Chondrocyte (in vitro differentiated cells): ENCODE measurements at regions not wholly inside any gene's neighbourhood (a gene's known extent, or its start where the extent isn't known, plus 50 kb on each side); places are given as distances from the start of the nearest gene placed in this dataset.

ENCODE experiments used
- DNase-seq: peaks from one replicate; pipeline ENCODE4 v3.0.0; 2021; ENCODE audit warnings: mixed read lengths, low spot score
- H3K27ac Mint-ChIP-seq: one replicate; pipeline ENCODE4 v1.8.0; 2021; ENCODE audit warnings: mild to moderate bottlenecking, moderate library complexity, mixed read lengths; ENCODE audit not compliant: unreplicated experiment
- H3K27me3 Mint-ChIP-seq: 2 replicates; pipeline ENCODE4 v1.8.0; 2021; ENCODE audit warnings: low read depth, mixed read lengths
- H3K36me3 Mint-ChIP-seq: 2 replicates; pipeline ENCODE4 v1.8.0; 2021; ENCODE audit warnings: low read depth, mixed read lengths
- H3K4me1 Mint-ChIP-seq: 2 replicates; pipeline ENCODE4 v1.8.0; 2021; ENCODE audit warnings: low read depth, mild to moderate bottlenecking, mixed read lengths
- H3K4me3 Mint-ChIP-seq: one replicate; pipeline ENCODE4 v1.8.0; 2021; ENCODE audit warnings: mild to moderate bottlenecking, moderate library complexity, mixed read lengths; ENCODE audit not compliant: unreplicated experiment
- H3K9me3 Mint-ChIP-seq: 2 replicates; pipeline ENCODE4 v1.8.0; 2021; ENCODE audit warnings: low read depth, mixed read lengths
- TF ChIP-seq, protein P1 (sequence below): fragments of 200-600 bp; sonication (generic); IDR thresholded peaks from 2 replicates; pipeline ENCODE4 v1.5.0; 2021; ENCODE audit warnings: antibody characterized with exemption, mild to moderate bottlenecking, moderate library complexity

DNA sequence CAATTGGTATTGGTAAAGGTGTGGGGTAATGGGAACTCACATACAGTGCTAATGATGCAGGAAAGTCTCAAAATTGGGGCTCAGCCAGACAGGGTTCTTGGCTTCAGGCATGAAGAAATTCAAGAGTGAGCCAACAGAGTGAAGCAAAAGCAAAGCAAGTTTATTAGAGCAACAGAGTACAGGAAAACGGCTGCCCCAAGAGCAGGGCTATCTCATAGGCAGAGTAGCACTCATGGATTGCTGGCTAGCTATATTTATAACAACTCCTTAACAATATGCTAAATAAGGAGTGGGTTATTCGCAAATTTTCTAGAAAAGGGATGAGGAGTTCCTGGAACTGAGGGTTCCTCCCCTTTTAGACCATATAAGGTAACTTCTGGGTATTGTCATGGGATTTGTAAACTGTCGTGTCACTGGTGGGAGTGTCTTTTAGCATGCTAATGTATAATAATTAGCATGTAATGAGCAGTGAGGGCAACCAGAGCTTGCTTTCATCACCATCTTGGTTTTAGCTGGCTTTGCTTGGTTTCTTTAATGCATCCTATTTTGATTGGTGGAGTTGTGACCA lies 233.8 kb upstream of the NOL4 start:
- TF ChIP-seq, protein P1, sequence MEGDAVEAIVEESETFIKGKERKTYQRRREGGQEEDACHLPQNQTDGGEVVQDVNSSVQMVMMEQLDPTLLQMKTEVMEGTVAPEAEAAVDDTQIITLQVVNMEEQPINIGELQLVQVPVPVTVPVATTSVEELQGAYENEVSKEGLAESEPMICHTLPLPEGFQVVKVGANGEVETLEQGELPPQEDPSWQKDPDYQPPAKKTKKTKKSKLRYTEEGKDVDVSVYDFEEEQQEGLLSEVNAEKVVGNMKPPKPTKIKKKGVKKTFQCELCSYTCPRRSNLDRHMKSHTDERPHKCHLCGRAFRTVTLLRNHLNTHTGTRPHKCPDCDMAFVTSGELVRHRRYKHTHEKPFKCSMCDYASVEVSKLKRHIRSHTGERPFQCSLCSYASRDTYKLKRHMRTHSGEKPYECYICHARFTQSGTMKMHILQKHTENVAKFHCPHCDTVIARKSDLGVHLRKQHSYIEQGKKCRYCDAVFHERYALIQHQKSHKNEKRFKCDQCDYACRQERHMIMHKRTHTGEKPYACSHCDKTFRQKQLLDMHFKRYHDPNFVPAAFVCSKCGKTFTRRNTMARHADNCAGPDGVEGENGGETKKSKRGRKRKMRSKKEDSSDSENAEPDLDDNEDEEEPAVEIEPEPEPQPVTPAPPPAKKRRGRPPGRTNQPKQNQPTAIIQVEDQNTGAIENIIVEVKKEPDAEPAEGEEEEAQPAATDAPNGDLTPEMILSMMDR, result no peak
- Mint-ChIP-seq H3K9me3 (peaks cover 2% of the 10 kb centered on the region), H3K4me1 (no peaks in the 10 kb centered on the region), H3K27ac (no peak overlapping the region), H3K27me3 (peaks cover 6% of the 10 kb centered on the region), H3K36me3 (no peaks in the 10 kb centered on the region), H3K4me3 (no peak overlapping the region)
- no peak for DNase-seq

DNA sequence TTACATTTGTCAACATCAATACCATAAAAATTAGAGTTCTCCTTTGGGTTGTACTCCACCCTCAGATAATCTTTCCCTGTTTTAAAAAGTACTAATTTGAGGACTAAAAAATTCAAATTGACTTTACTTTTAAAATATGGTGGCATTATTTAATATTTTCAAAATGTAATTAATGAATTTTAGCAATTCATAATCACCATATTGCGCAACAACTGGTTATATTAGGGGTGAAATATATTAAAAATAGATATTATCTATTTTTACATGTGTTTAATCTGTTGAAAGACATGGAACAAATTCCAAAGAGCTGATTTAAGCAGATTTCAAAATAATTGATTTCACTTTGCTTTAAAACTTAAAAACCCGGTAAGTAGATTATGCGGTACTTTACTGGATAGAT lies 236.6 kb upstream of the NOL4 start:
- peaks cover 2% of the 10 kb centered on the region for H3K9me3 Mint-ChIP-seq
- H3K27ac Mint-ChIP-seq, result no peak overlapping the region
- no peak for DNase-seq
- no peaks in the 10 kb centered on the region for H3K4me1 Mint-ChIP-seq
- TF ChIP-seq, protein P1, result no peak
- H3K36me3 Mint-ChIP-seq, result no peaks in the 10 kb centered on the region
- H3K27me3 Mint-ChIP-seq, result peaks cover 17% of the 10 kb centered on the region
- no peak overlapping the region for H3K4me3 Mint-ChIP-seq

DNA sequence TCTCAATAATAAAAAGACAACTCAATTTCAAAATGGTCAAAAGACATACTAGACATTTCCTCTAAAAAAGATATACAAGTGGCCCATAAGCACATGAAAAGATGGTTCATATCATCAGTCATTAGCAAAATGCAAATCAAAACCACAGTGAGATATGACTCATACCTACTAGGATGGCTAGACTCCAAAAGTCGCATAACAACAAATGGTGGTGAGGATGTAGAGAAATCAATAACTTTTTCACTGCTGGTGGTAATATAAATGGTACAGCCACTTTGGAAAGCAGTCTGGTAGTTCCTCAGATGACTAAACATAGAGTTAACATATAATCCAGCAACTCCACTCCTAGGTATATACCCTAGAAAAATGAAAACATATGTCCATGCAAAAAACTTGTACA lies 242.3 kb upstream of the NOL4 start:
- TF ChIP-seq, protein P1, result no peak
- H3K4me1 Mint-ChIP-seq, result no peaks in the 10 kb centered on the region
- H3K27ac Mint-ChIP-seq, result no peak overlapping the region
- no peak for DNase-seq
- no peaks in the 10 kb centered on the region for H3K36me3 Mint-ChIP-seq
- H3K27me3 Mint-ChIP-seq, result peaks cover 27% of the 10 kb centered on the region
- peaks cover 11% of the 10 kb centered on the region for H3K9me3 Mint-ChIP-seq
- H3K4me3 Mint-ChIP-seq, result no peak overlapping the region

DNA sequence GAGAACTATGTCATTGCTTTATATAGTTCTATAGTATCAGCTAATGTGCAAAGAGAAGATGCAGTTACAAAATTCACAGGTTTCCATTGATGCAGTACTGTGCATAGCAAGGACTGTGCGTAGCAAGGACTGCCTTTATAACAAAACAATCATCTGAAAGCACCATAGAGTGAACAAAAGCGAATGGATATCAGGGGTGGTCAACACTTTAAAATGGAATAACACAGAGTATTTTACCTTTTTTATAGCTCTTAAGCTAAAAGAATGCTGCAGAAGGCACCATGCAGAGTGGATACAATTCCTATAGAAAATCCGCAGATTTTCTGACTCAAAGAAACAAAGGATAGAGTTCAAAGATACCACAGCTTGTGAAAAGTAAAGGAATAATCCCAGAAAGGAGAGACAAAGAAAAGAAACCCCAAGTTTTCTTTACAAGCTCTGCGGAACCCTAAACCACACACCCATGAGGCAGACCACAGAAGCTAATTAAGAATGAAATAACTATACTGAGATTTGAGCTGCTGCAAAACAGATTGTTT lies 229.9 kb upstream of the DTNA start:
- Mint-ChIP-seq H3K27ac (no peak overlapping the region), H3K9me3 (no peaks in the 10 kb centered on the region), H3K27me3 (peaks cover 47% of the 10 kb centered on the region), H3K4me3 (no peak overlapping the region), H3K36me3 (no peaks in the 10 kb centered on the region), H3K4me1 (no peaks in the 10 kb centered on the region)
- TF ChIP-seq, protein P1, result no peak
- DNase-seq, result no peak

DNA sequence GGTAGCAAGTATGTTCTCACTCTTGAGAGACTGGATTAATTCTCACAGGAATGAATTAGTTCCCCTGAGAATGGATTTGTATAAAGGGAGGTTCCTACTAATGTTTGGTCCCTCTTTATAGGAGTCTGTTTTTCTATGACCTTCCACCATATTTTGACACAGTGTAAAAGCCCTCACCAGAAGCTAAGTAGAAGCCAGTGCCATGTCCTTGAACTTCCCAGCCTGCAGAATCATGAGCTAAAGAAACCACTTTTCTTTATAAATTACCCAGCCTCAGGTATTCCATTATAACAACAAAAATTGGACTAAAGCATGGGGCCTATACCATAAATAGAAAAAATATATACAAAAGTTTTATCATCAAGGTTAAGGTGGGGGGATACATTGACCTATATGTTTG lies 227.9 kb upstream of the DTNA start:
- Mint-ChIP-seq H3K27me3 (peaks cover 43% of the 10 kb centered on the region), H3K4me3 (no peak overlapping the region), H3K27ac (no peak overlapping the region), H3K4me1 (no peaks in the 10 kb centered on the region), H3K9me3 (no peaks in the 10 kb centered on the region), H3K36me3 (no peaks in the 10 kb centered on the region)
- DNase-seq, result no peak
- TF ChIP-seq, protein P1, result no peak
